ENCODE measurements at regions not wholly inside any gene's neighbourhood (a gene's known extent, or its start where the extent isn't known, plus 50 kb on each side); places are given as distances from the start of the nearest gene placed in this dataset.

DNA sequence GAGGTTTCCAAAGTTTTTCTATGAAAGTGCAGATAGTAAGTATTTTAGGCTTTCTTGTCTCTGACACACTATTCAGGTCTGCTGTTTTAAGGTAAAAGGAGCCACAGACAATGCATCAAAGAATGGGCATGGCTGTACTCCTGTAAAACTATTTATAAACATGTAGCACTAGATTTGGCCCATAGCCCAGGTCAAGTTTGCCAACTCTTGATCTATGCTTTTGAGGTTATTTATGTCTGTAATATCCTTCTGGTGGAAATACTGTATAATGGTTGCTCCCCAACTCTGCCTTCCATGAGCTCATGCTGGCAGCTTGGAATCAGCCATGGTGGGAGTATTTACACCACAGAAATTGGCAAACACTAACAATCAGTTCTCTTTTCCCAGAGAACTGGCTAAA lies 244.6 kb downstream of the BUB3 start:
- H3K9me3 ChIP-seq (replicated peaks in 1 of 2; ENCODE audit: control insufficient read depth in 1 of 2, insufficient read depth in 1 of 2, low read length in 2 of 2) = peaks cover 13 to 15% of the 10 kb centered on the region in 2 donors
- TF ChIP-seq, protein P1, sequence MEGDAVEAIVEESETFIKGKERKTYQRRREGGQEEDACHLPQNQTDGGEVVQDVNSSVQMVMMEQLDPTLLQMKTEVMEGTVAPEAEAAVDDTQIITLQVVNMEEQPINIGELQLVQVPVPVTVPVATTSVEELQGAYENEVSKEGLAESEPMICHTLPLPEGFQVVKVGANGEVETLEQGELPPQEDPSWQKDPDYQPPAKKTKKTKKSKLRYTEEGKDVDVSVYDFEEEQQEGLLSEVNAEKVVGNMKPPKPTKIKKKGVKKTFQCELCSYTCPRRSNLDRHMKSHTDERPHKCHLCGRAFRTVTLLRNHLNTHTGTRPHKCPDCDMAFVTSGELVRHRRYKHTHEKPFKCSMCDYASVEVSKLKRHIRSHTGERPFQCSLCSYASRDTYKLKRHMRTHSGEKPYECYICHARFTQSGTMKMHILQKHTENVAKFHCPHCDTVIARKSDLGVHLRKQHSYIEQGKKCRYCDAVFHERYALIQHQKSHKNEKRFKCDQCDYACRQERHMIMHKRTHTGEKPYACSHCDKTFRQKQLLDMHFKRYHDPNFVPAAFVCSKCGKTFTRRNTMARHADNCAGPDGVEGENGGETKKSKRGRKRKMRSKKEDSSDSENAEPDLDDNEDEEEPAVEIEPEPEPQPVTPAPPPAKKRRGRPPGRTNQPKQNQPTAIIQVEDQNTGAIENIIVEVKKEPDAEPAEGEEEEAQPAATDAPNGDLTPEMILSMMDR (IDR thresholded peaks at IDR 0.05) = no peak
- no peaks in the 10 kb centered on the region for H3K36me3 ChIP-seq (replicated peaks in 1 of 2; ENCODE audit: control insufficient read depth in 1 of 2, insufficient read depth in 2 of 2, low read length in 2 of 2)
- H3K79me2 ChIP-seq (ENCODE audit: insufficient read depth, low read length) = no peaks in the 10 kb centered on the region
- peaks cover 12 to 15% of the 10 kb centered on the region in 2 donors for H3K4me1 ChIP-seq (ENCODE audit: control insufficient read depth in 1 of 2, insufficient read depth in 2 of 2, low read length in 2 of 2)
- Mint-ChIP-seq H3K4me3 (no peak overlapping the region), H3K27me3 (ENCODE audit: low read depth in 3 of 3) (peaks cover 0 to 3% (median 0%) of the 10 kb centered on the region in 3 donors), H3K9me3 (peaks cover 4 to 20% (median 13%) of the 10 kb centered on the region in 7 donors), H3K4me1 (peaks cover 17% of the 10 kb centered on the region), H3K27ac (no peak overlapping the region), H3K36me3 (no peaks in the 10 kb centered on the region)
- DNase-seq = no peak
- H2AFZ ChIP-seq (ENCODE audit: insufficient read depth, low read depth, low read length, poor library complexity, severe bottlenecking) = no peak overlapping the region
- no peak overlapping the region for H3K27ac ChIP-seq (ENCODE audit: low read depth in 1 of 2, low read length in 2 of 2)
- H3K9ac ChIP-seq (ENCODE audit: insufficient read depth, low read length, poor library complexity, severe bottlenecking) = no peak overlapping the region
- H4K20me1 ChIP-seq (ENCODE audit: insufficient read depth, low read length) = no peaks in the 10 kb centered on the region
- H3K4me3 ChIP-seq (replicated peaks in 1 of 3; ENCODE audit: low read depth in 2 of 3, low read length in 3 of 3) = no peak overlapping the region
- intact Hi-C loops (cut with micrococcal nuclease) = no loop called here
- H3K27me3 ChIP-seq (ENCODE audit: control insufficient read depth in 2 of 2, insufficient read depth in 2 of 2, low read length in 2 of 2) = no peaks in the 10 kb centered on the region
- no peak overlapping the region for H3K4me2 ChIP-seq (replicated peaks; ENCODE audit: extremely low read depth, low read length, poor library complexity, severe bottlenecking)

DNA sequence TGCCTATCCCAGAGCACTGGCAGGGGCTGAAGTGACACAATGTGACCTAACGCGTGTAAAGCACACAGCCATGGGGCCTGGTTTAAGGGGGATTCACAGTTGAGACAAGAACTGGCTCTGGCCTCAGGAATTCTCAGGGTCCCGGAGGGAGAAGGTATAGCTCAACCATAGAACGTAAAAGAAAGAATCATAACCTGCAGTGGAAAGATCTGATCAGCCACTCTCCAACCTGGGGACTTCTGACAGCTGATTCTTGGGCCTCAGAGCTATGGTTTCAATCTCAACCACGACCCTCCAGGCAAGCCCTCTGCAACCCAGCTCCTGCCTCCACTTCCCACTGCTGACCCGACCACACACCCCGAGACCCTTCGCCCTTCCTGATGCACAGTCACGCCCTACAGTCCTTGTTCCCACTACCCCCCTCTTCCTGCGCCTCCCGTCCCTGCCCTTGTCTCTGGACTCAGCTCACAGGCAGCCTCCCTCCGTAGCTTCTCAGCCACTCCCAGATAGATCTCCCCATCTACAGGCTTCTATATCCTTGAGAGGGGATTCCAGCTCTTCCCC lies 245.2 kb downstream of the BUB3 start:
- no peak for DNase-seq
- peaks cover 0 to 3% (median 0%) of the 10 kb centered on the region in 3 donors for H3K27me3 Mint-ChIP-seq (ENCODE audit: low read depth in 3 of 3)
- no peaks in the 10 kb centered on the region for H4K20me1 ChIP-seq (ENCODE audit: insufficient read depth, low read length)
- TF ChIP-seq, protein P1 (IDR thresholded peaks at IDR 0.05) = no peak
- no peak overlapping the region for H3K4me3 Mint-ChIP-seq
- intact Hi-C loops (cut with micrococcal nuclease) = no loop called here
- peaks cover 17% of the 10 kb centered on the region for H3K4me1 Mint-ChIP-seq
- H2AFZ ChIP-seq (ENCODE audit: insufficient read depth, low read depth, low read length, poor library complexity, severe bottlenecking) = no peak overlapping the region
- H3K9me3 Mint-ChIP-seq = peaks cover 9 to 25% (median 16%) of the 10 kb centered on the region in 7 donors
- peaks cover 15 to 16% of the 10 kb centered on the region in 2 donors for H3K9me3 ChIP-seq (replicated peaks in 1 of 2; ENCODE audit: control insufficient read depth in 1 of 2, insufficient read depth in 1 of 2, low read length in 2 of 2)
- H3K4me2 ChIP-seq (replicated peaks; ENCODE audit: extremely low read depth, low read length, poor library complexity, severe bottlenecking) = no peak overlapping the region
- H3K27ac ChIP-seq (ENCODE audit: low read depth in 1 of 2, low read length in 2 of 2) = no peak overlapping the region
- H3K4me1 ChIP-seq (ENCODE audit: control insufficient read depth in 1 of 2, insufficient read depth in 2 of 2, low read length in 2 of 2) = peaks cover 12 to 15% of the 10 kb centered on the region in 2 donors
- H3K36me3 Mint-ChIP-seq = no peaks in the 10 kb centered on the region
- WGBS (ENCODE audit: insufficient coverage) = 78% methylated on average over 11 of the region's 12 CpGs
- no peaks in the 10 kb centered on the region for H3K79me2 ChIP-seq (ENCODE audit: insufficient read depth, low read length)
- H3K4me3 ChIP-seq (replicated peaks in 1 of 3; ENCODE audit: low read depth in 2 of 3, low read length in 3 of 3) = no peak overlapping the region
- H3K27ac Mint-ChIP-seq = no peak overlapping the region
- H3K27me3 ChIP-seq (ENCODE audit: control insufficient read depth in 2 of 2, insufficient read depth in 2 of 2, low read length in 2 of 2) = no peaks in the 10 kb centered on the region
- no peak overlapping the region for H3K9ac ChIP-seq (ENCODE audit: insufficient read depth, low read length, poor library complexity, severe bottlenecking)
- no peaks in the 10 kb centered on the region for H3K36me3 ChIP-seq (replicated peaks in 1 of 2; ENCODE audit: control insufficient read depth in 1 of 2, insufficient read depth in 2 of 2, low read length in 2 of 2)
